ENCODE measurements at regions not wholly inside any gene's neighbourhood (a gene's known extent, or its start where the extent isn't known, plus 50 kb on each side); places are given as distances from the start of the nearest gene placed in this dataset.

DNA sequence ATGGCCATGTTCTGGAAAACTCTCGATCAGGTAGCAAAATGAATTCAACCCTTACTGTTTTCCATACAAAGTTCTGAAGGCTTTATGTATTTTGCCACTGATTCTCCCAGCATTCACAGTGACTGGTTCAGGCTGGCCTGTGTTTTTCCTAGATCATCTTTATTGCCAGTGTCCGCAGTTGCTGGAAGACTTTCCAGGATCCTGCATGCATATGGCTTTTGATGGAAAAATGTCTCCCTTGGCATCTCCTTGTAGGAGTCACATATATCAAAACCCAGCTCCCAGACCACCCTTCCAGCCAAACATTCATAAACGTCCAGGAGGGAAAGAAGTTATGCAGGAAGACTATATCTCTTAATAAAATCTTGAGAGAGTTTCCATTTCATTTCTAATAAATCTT is 588.8 kb downstream of the MAFB start:
- Histone ChIP-seq H3K27me3 (replicated peaks in 2 of 5; ENCODE audit: control insufficient read depth in 4 of 5, insufficient read depth in 5 of 5, low read length in 4 of 5) (no peaks in the 10 kb centered on the region), H3K4me3 (ENCODE audit: control insufficient read depth in 1 of 7, extremely low read depth in 1 of 7, insufficient read depth in 4 of 7, low read depth in 2 of 7, low read length in 6 of 7) (no peak overlapping the region), H3K9me3 (ENCODE audit: control extremely low read depth in 1 of 5, control insufficient read depth in 4 of 5, insufficient read depth in 2 of 5, low read depth in 1 of 5, low read length in 4 of 5) (no peaks in the 10 kb centered on the region), H3K4me1 (ENCODE audit: control extremely low read depth in 1 of 4, control insufficient read depth in 4 of 4, insufficient read depth in 4 of 4, low read length in 3 of 4) (no peaks in the 10 kb centered on the region), H3K36me3 (ENCODE audit: control insufficient read depth in 4 of 4, insufficient read depth in 4 of 4, low read length in 3 of 4) (no peaks in the 10 kb centered on the region), H3K27ac (ENCODE audit: insufficient read depth in 1 of 2, low read depth in 1 of 2, low read length in 2 of 2, poor library complexity in 1 of 2, severe bottlenecking in 2 of 2) (no peak overlapping the region)
- CTCF ChIA-PET = no interaction called here
- 97% methylated on average over 2 of the region's 3 CpGs for WGBS (ENCODE audit: insufficient coverage)
- POLR2A ChIA-PET = no interaction called here
- DNase-seq = no peak

- no peaks in the 10 kb centered on the region for H3K36me3 ChIP-seq (ENCODE audit: control insufficient read depth in 4 of 4, insufficient read depth in 4 of 4, low read length in 3 of 4)
- no peak overlapping the region for H3K4me3 ChIP-seq (ENCODE audit: control insufficient read depth in 1 of 7, extremely low read depth in 1 of 7, insufficient read depth in 4 of 7, low read depth in 2 of 7, low read length in 6 of 7)
- H3K4me1 ChIP-seq (ENCODE audit: control extremely low read depth in 1 of 4, control insufficient read depth in 4 of 4, insufficient read depth in 4 of 4, low read length in 3 of 4) = no peaks in the 10 kb centered on the region
- no peak overlapping the region for H3K27ac ChIP-seq (ENCODE audit: insufficient read depth in 1 of 2, low read depth in 1 of 2, low read length in 2 of 2, poor library complexity in 1 of 2, severe bottlenecking in 2 of 2)
- CTCF ChIA-PET = no interaction called here
- 50% methylated on average over 2 of the region's 2 CpGs for WGBS (ENCODE audit: insufficient coverage)
- POLR2A ChIA-PET = no interaction called here
- DNase-seq = no peak
- H3K9me3 ChIP-seq (ENCODE audit: control extremely low read depth in 1 of 5, control insufficient read depth in 4 of 5, insufficient read depth in 2 of 5, low read depth in 1 of 5, low read length in 4 of 5) = peaks cover 0 to 3% (median 0%) of the 10 kb centered on the region in 5 experiments
- H3K27me3 ChIP-seq (replicated peaks in 2 of 5; ENCODE audit: control insufficient read depth in 4 of 5, insufficient read depth in 5 of 5, low read length in 4 of 5) = no peaks in the 10 kb centered on the region
Observed at GRCh38 chr20:40090236-40090635, 598.8 kb downstream of the MAFB start.

DNA sequence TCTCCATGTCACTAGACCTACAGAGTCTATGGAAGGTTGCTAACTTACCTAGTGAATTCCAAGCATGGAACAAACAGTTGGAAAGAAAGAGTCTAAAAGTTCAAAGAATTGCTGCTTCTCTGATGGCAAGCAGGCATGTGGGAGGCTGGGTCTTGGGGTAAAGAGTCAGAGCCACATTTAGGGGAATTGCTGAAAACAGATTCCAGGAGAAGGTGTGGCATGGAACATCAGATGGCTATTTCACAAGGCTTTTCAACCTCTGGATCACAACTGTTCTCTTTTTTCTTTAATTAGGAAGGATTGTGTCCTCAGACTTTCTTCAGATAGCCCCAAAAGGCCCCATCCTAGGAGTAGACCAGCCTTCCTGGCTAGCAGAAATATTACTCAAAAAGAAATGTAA is 601.5 kb downstream of the MAFB start:
- ChIA-PET POLR2A (no interaction called here), CTCF (no interaction called here)
- peaks cover 0 to 1% (median 0%) of the 10 kb centered on the region in 5 experiments for H3K9me3 ChIP-seq (ENCODE audit: control extremely low read depth in 1 of 5, control insufficient read depth in 4 of 5, insufficient read depth in 2 of 5, low read depth in 1 of 5, low read length in 4 of 5)

GRCh38 chr20:40085513-40085912 is 603.5 kb downstream of the MAFB start:
- ChIA-PET CTCF (no interaction called here), POLR2A (no interaction called here)
- no peaks in the 10 kb centered on the region for H3K9me3 ChIP-seq (ENCODE audit: control extremely low read depth in 1 of 5, control insufficient read depth in 4 of 5, insufficient read depth in 2 of 5, low read depth in 1 of 5, low read length in 4 of 5)
- H3K36me3 ChIP-seq (ENCODE audit: control insufficient read depth in 4 of 4, insufficient read depth in 4 of 4, low read length in 3 of 4) = no peaks in the 10 kb centered on the region
- H3K27me3 ChIP-seq (replicated peaks in 2 of 5; ENCODE audit: control insufficient read depth in 4 of 5, insufficient read depth in 5 of 5, low read length in 4 of 5) = no peaks in the 10 kb centered on the region
- no peak overlapping the region for H3K27ac ChIP-seq (ENCODE audit: insufficient read depth in 1 of 2, low read depth in 1 of 2, low read length in 2 of 2, poor library complexity in 1 of 2, severe bottlenecking in 2 of 2)
- DNase-seq = no peak
- no peaks in the 10 kb centered on the region for H3K4me1 ChIP-seq (ENCODE audit: control extremely low read depth in 1 of 4, control insufficient read depth in 4 of 4, insufficient read depth in 4 of 4, low read length in 3 of 4)
- H3K4me3 ChIP-seq (ENCODE audit: control insufficient read depth in 1 of 7, extremely low read depth in 1 of 7, insufficient read depth in 4 of 7, low read depth in 2 of 7, low read length in 6 of 7) = no peak overlapping the region
- WGBS (ENCODE audit: insufficient coverage) = 88% methylated on average over 1 of the region's 3 CpGs

More for the DNA sequence above, 601.5 kb downstream of the MAFB start:
- Histone ChIP-seq H3K27me3 (replicated peaks in 2 of 5; ENCODE audit: control insufficient read depth in 4 of 5, insufficient read depth in 5 of 5, low read length in 4 of 5) (no peaks in the 10 kb centered on the region), H3K4me3 (ENCODE audit: control insufficient read depth in 1 of 7, extremely low read depth in 1 of 7, insufficient read depth in 4 of 7, low read depth in 2 of 7, low read length in 6 of 7) (no peak overlapping the region), H3K36me3 (ENCODE audit: control insufficient read depth in 4 of 4, insufficient read depth in 4 of 4, low read length in 3 of 4) (no peaks in the 10 kb centered on the region), H3K4me1 (ENCODE audit: control extremely low read depth in 1 of 4, control insufficient read depth in 4 of 4, insufficient read depth in 4 of 4, low read length in 3 of 4) (no peaks in the 10 kb centered on the region), H3K27ac (ENCODE audit: insufficient read depth in 1 of 2, low read depth in 1 of 2, low read length in 2 of 2, poor library complexity in 1 of 2, severe bottlenecking in 2 of 2) (no peak overlapping the region)
- DNase-seq = no peak

- Histone ChIP-seq H3K27ac (ENCODE audit: insufficient read depth in 1 of 2, low read depth in 1 of 2, low read length in 2 of 2, poor library complexity in 1 of 2, severe bottlenecking in 2 of 2) (no peak overlapping the region), H3K4me1 (ENCODE audit: control extremely low read depth in 1 of 4, control insufficient read depth in 4 of 4, insufficient read depth in 4 of 4, low read length in 3 of 4) (no peaks in the 10 kb centered on the region), H3K4me3 (ENCODE audit: control insufficient read depth in 1 of 7, extremely low read depth in 1 of 7, insufficient read depth in 4 of 7, low read depth in 2 of 7, low read length in 6 of 7) (no peak overlapping the region), H3K27me3 (replicated peaks in 2 of 5; ENCODE audit: control insufficient read depth in 4 of 5, insufficient read depth in 5 of 5, low read length in 4 of 5) (no peaks in the 10 kb centered on the region), H3K36me3 (ENCODE audit: control insufficient read depth in 4 of 4, insufficient read depth in 4 of 4, low read length in 3 of 4) (no peaks in the 10 kb centered on the region), H3K9me3 (ENCODE audit: control extremely low read depth in 1 of 5, control insufficient read depth in 4 of 5, insufficient read depth in 2 of 5, low read depth in 1 of 5, low read length in 4 of 5) (no peaks in the 10 kb centered on the region)
- ChIA-PET POLR2A (no interaction called here), CTCF (no interaction called here)
- no peak for DNase-seq
- 90% methylated on average over 3 of the region's 3 CpGs for WGBS (ENCODE audit: insufficient coverage)
Observed at GRCh38 chr20:40082436-40082835, 606.6 kb downstream of the MAFB start.

- no peak for DNase-seq
- no CpG with 5 or more reads among the region's 3 CpGs for WGBS (ENCODE audit: insufficient coverage)
- Histone ChIP-seq H3K9me3 (ENCODE audit: control extremely low read depth in 1 of 5, control insufficient read depth in 4 of 5, insufficient read depth in 2 of 5, low read depth in 1 of 5, low read length in 4 of 5) (no peaks in the 10 kb centered on the region), H3K27me3 (replicated peaks in 2 of 5; ENCODE audit: control insufficient read depth in 4 of 5, insufficient read depth in 5 of 5, low read length in 4 of 5) (no peaks in the 10 kb centered on the region), H3K4me3 (ENCODE audit: control insufficient read depth in 1 of 7, extremely low read depth in 1 of 7, insufficient read depth in 4 of 7, low read depth in 2 of 7, low read length in 6 of 7) (no peak overlapping the region), H3K36me3 (ENCODE audit: control insufficient read depth in 4 of 4, insufficient read depth in 4 of 4, low read length in 3 of 4) (no peaks in the 10 kb centered on the region), H3K27ac (ENCODE audit: insufficient read depth in 1 of 2, low read depth in 1 of 2, low read length in 2 of 2, poor library complexity in 1 of 2, severe bottlenecking in 2 of 2) (no peak overlapping the region), H3K4me1 (ENCODE audit: control extremely low read depth in 1 of 4, control insufficient read depth in 4 of 4, insufficient read depth in 4 of 4, low read length in 3 of 4) (no peaks in the 10 kb centered on the region)
- ChIA-PET CTCF (no interaction called here), POLR2A (no interaction called here)
Observed at GRCh38 chr20:40081653-40082052, 607.4 kb downstream of the MAFB start.

GRCh38 chr20:40080041-40080652 is 608.9 kb downstream of the MAFB start:
- no peak for DNase-seq
- 85% methylated on average over 4 of the region's 4 CpGs for WGBS (ENCODE audit: insufficient coverage)
- Histone ChIP-seq H3K36me3 (ENCODE audit: control insufficient read depth in 4 of 4, insufficient read depth in 4 of 4, low read length in 3 of 4) (no peaks in the 10 kb centered on the region), H3K4me3 (ENCODE audit: control insufficient read depth in 1 of 7, extremely low read depth in 1 of 7, insufficient read depth in 4 of 7, low read depth in 2 of 7, low read length in 6 of 7) (no peak overlapping the region), H3K27ac (ENCODE audit: insufficient read depth in 1 of 2, low read depth in 1 of 2, low read length in 2 of 2, poor library complexity in 1 of 2, severe bottlenecking in 2 of 2) (no peak overlapping the region), H3K27me3 (replicated peaks in 2 of 5; ENCODE audit: control insufficient read depth in 4 of 5, insufficient read depth in 5 of 5, low read length in 4 of 5) (no peaks in the 10 kb centered on the region), H3K4me1 (ENCODE audit: control extremely low read depth in 1 of 4, control insufficient read depth in 4 of 4, insufficient read depth in 4 of 4, low read length in 3 of 4) (no peaks in the 10 kb centered on the region), H3K9me3 (ENCODE audit: control extremely low read depth in 1 of 5, control insufficient read depth in 4 of 5, insufficient read depth in 2 of 5, low read depth in 1 of 5, low read length in 4 of 5) (no peaks in the 10 kb centered on the region)
- CTCF ChIA-PET = no interaction called here
- POLR2A ChIA-PET = no interaction called here

All from common myeloid progenitor, CD34-positive (primary cell).